SK-N-SH (cell line): ENCODE measurements at regions not wholly inside any gene's neighbourhood (a gene's known extent, or its start where the extent isn't known, plus 50 kb on each side); places are given as distances from the start of the nearest gene placed in this dataset.

Experiments
- CTCF ChIA-PET: fragments of 300-600, 350-600 bp; formaldehyde crosslinking; extraction: SDS; loops from one replicate; lab custom pipeline; 2021; lab: Yijun Ruan, JAX
- POLR2A ChIA-PET: fragments of 350-600 bp; sonication (Branson Sonifier 250); formaldehyde crosslinking; extraction: SDS; loops from one replicate; lab custom pipeline; 2020; ENCODE audit warnings: antibody characterized with exemption, inconsistent platforms; lab: Yijun Ruan, JAX
- DNase-seq: peaks from one replicate; pipeline ENCODE4 v3.0.0; 2012
- H2AFZ ChIP-seq: fragments of 200-600 bp; sonication (generic); 2 replicates; pipeline ENCODE4 v1.8.1; 2016; ENCODE audit warnings: antibody characterized with exemption, mild to moderate bottlenecking, low read depth
- H3F3A ChIP-seq: fragments of 200-600 bp; sonication (generic); replicated peaks from 2 replicates; pipeline ENCODE3; 2016; ENCODE audit warnings: antibody characterized with exemption, mild to moderate bottlenecking; ENCODE audit not compliant: insufficient read depth
- H3K27ac ChIP-seq, 2 experiments: fragments of 200-500 bp in 1 of 2; fragments of 200-600 bp in 1 of 2; sonication (Bioruptor generic) in 1 of 2; sonication (generic), shearing (Covaris generic) in 1 of 2; 2 replicates each; pipeline versions ENCODE4 v1.5.1 to v1.6.1; 2014 to 2016; ENCODE audit warnings: low read depth in 2 of 2, inconsistent platforms in 1 of 2, low read length in 1 of 2, mild to moderate bottlenecking in 1 of 2, mixed read lengths in 1 of 2
- H3K27me3 ChIP-seq: fragments of 200-600 bp; sonication (generic), shearing (Covaris generic); 2 replicates; pipeline ENCODE4 v1.6.1; 2016; ENCODE audit warnings: mixed run types; ENCODE audit not compliant: insufficient read depth
- H3K36me3 ChIP-seq, 2 experiments: fragments of 200-500 bp in 1 of 2; fragments of 200-600 bp in 1 of 2; sonication (Bioruptor generic) in 1 of 2; sonication (generic) in 1 of 2; replicated peaks in 1 of 2; 2 replicates each; pipeline versions ENCODE3 to v1.5.1; 2014 to 2016; ENCODE audit warnings: low read length in 1 of 2, mild to moderate bottlenecking in 1 of 2; ENCODE audit not compliant: insufficient read depth in 2 of 2, control insufficient read depth in 1 of 2
- H3K4me1 ChIP-seq, 2 experiments: fragments of 200-500 bp in 1 of 2; fragments of 200-600 bp in 1 of 2; sonication (Bioruptor generic) in 1 of 2; sonication (generic), shearing (Covaris generic) in 1 of 2; 2 replicates each; pipeline versions ENCODE4 v1.5.1 to v1.6.1; 2014 to 2016; ENCODE audit warnings: low read depth in 1 of 2, low read length in 1 of 2, mixed run types in 1 of 2; ENCODE audit not compliant: insufficient read depth in 2 of 2, control insufficient read depth in 1 of 2
- H3K4me2 ChIP-seq: fragments of 200-600 bp; sonication (generic), shearing (Covaris generic); 2 replicates; pipeline ENCODE4 v1.6.1; 2017; ENCODE audit warnings: mixed run types
- H3K4me3 ChIP-seq, 2 experiments: fragments of 200-500 bp in 1 of 2; fragments of 200-600 bp in 1 of 2; sonication (Bioruptor generic) in 1 of 2; sonication (generic), shearing (Covaris generic) in 1 of 2; 2 replicates each; pipeline versions ENCODE4 v1.5.1 to v1.8.1; 2014 to 2016; ENCODE audit warnings: low read depth in 2 of 2, inconsistent platforms in 1 of 2, low read length in 1 of 2, mild to moderate bottlenecking in 1 of 2, mixed read lengths in 1 of 2, moderate library complexity in 1 of 2
- H3K79me2 ChIP-seq: fragments of 200-600 bp; sonication (generic); 2 replicates; pipeline ENCODE4 v1.8.1; 2017; ENCODE audit warnings: mild to moderate bottlenecking; ENCODE audit not compliant: insufficient read depth
- H3K9ac ChIP-seq: fragments of 200-600 bp; sonication (generic); 2 replicates; pipeline ENCODE4 v1.6.1; 2017; ENCODE audit warnings: mixed run types
- H3K9me2 ChIP-seq: fragments of 200-600 bp; sonication (generic); 2 replicates; pipeline ENCODE4 v1.6.1; 2017; ENCODE audit warnings: mixed run types
- H3K9me3 ChIP-seq: fragments of 200-600 bp; sonication (generic); 2 replicates; pipeline ENCODE4 v1.6.1; 2017; ENCODE audit warnings: mixed run types, mild to moderate bottlenecking, moderate library complexity
- H4K20me1 ChIP-seq: fragments of 200-600 bp; sonication (generic); 2 replicates; pipeline ENCODE4 v1.6.1; 2017; ENCODE audit warnings: mild to moderate bottlenecking, mixed run types; ENCODE audit not compliant: insufficient read depth
- CHD2 ChIP-seq: fragments of 150-350 bp; IDR thresholded peaks from 2 replicates; pipeline ENCODE4 v1.6.1; 2018; ENCODE audit warnings: low read length; ENCODE audit not compliant: partially characterized antibody
- EP300 ChIP-seq, 2 experiments: IDR thresholded peaks; 2 replicates each; pipeline versions ENCODE4 v1.4.0 to v1.6.1; 2012; ENCODE audit warnings: borderline replicate concordance in 1 of 2, low read depth in 1 of 2, low read length in 1 of 2
- FOXJ3 ChIP-seq: sonication (generic); formaldehyde crosslinking; IDR thresholded peaks from 2 replicates; pipeline ENCODE4 v1.5.1; 2020; ENCODE audit warnings: mild to moderate bottlenecking, missing genetic modification reagents
- GABPA ChIP-seq: IDR thresholded peaks from 2 replicates; pipeline ENCODE4 v1.4.0; 2012; ENCODE audit warnings: low read depth, mild to moderate bottlenecking
- IRF3 ChIP-seq: fragments of 150-350 bp; IDR thresholded peaks from 2 replicates; pipeline ENCODE4 v1.6.1; 2016; ENCODE audit warnings: mild to moderate bottlenecking, low read depth, low read length
- JUND ChIP-seq: IDR thresholded peaks from 2 replicates; pipeline ENCODE4 v1.4.0; 2012
- MAX ChIP-seq: IDR thresholded peaks from 2 replicates; pipeline ENCODE4 v1.4.0; 2012; ENCODE audit warnings: low read depth
- MEF2A ChIP-seq: IDR thresholded peaks from 2 replicates; pipeline ENCODE4 v1.4.0; 2012; ENCODE audit warnings: low read depth, borderline replicate concordance
- MXI1 ChIP-seq: IDR thresholded peaks from 2 replicates; pipeline ENCODE4 v1.6.1; 2012; ENCODE audit warnings: mild to moderate bottlenecking, low read depth, low read length, improper control_type of control experiment
- PBX3 ChIP-seq: IDR thresholded peaks from 2 replicates; pipeline ENCODE4; 2012
- RAD21 ChIP-seq: IDR thresholded peaks from 2 replicates; pipeline ENCODE4 v1.6.1; 2012; ENCODE audit warnings: mild to moderate bottlenecking, low read length
- REST ChIP-seq: IDR thresholded peaks from 2 replicates; pipeline ENCODE4 v1.6.1; 2012; ENCODE audit warnings: mild to moderate bottlenecking, low read depth, low read length, moderate library complexity
- RFX5 ChIP-seq: IDR thresholded peaks from 2 replicates; pipeline ENCODE4 v1.6.1; 2012; ENCODE audit warnings: mild to moderate bottlenecking, improper control_type of control experiment, low read length
- SMC3 ChIP-seq: IDR thresholded peaks from 2 replicates; pipeline ENCODE4 v1.6.1; 2012; ENCODE audit warnings: low read depth, low read length, improper control_type of control experiment
- TAF1 ChIP-seq: IDR thresholded peaks from 2 replicates; pipeline ENCODE4 v1.6.1; 2012; ENCODE audit warnings: low read depth, mild to moderate bottlenecking, low read length, moderate library complexity, borderline replicate concordance
- USF1 ChIP-seq: IDR thresholded peaks from 2 replicates; pipeline ENCODE4 v1.4.0; 2012; ENCODE audit warnings: low read depth, borderline replicate concordance
- WGBS: methylation state at CpG from one replicate; pipeline ENCODE4 v1.1.6; 2017; ENCODE audit warnings: low lambda C conversion rate; 5-methylcytosine and 5-hydroxymethylcytosine counted together

- no peak overlapping the region for H3K9ac ChIP-seq
- no peaks in the 10 kb centered on the region for H3K9me3 ChIP-seq
- 94% methylated on average over 7 of the region's 7 CpGs for WGBS
- no peaks in the 10 kb centered on the region for H3K27me3 ChIP-seq
- no peaks in the 10 kb centered on the region; a peak in 1 of 4 replicates for H3K4me1 ChIP-seq
- no peak for DNase-seq
- H3K79me2 ChIP-seq = no peaks in the 10 kb centered on the region
- no peak for TF ChIP-seq REST
- no peak for TF ChIP-seq MEF2A
- no peak for TF ChIP-seq PBX3
- TF ChIP-seq EP300 (IDR thresholded peaks at IDR 0.05; ENCODE audit: borderline replicate concordance in 1 of 2, low read depth in 1 of 2, low read length in 1 of 2) = no peak
- TF ChIP-seq RFX5 = no peak
- no peak for TF ChIP-seq TAF1
- TF ChIP-seq GABPA = no peak
- TF ChIP-seq RAD21 = no peak
- no peak for TF ChIP-seq CHD2
- no peak for TF ChIP-seq MXI1
- TF ChIP-seq FOXJ3 (CRISPR knock-in tag) = no peak
- TF ChIP-seq SMC3 = no peak
- no peak for TF ChIP-seq MAX
- TF ChIP-seq USF1 = no peak
- TF ChIP-seq IRF3 = no peak
- no peak for TF ChIP-seq JUND
- CTCF ChIA-PET = interaction anchor here (0.6 to 1.1 kb wide), 2 partner anchors 15 to 350 kb away, joined by 4 read pairs; no protein-coding TSS in a partner anchor
- POLR2A ChIA-PET = no interaction called here
- no peak overlapping the region for H3K4me2 ChIP-seq
- H3F3A ChIP-seq = no peaks in the 10 kb centered on the region
- peaks cover 27 to 56% of the 10 kb centered on the region in 2 experiments for H3K36me3 ChIP-seq
- no peaks in the 10 kb centered on the region for H4K20me1 ChIP-seq
- no peak overlapping the region for H2AFZ ChIP-seq
- H3K9me2 ChIP-seq = no peaks in the 10 kb centered on the region
- H3K4me3 ChIP-seq = no peak overlapping the region
- H3K27ac ChIP-seq = no peak overlapping the region
These were observed 65.6 kb upstream of the EDEM3 start for GRCh38 chr1:184820218-184820750.
